Upper lobe of right lung (tissue), 1 donor: ENCODE measurements at regions not wholly inside any gene's neighbourhood (a gene's known extent, or its start where the extent isn't known, plus 50 kb on each side); places are given as distances from the start of the nearest gene placed in this dataset.

Experiments
- ATAC-seq: fragments of 200-7000 bp; cut with Tn5 transposase; one replicate; pipeline ENCODE4 v1.9.1; 2020; ENCODE audit warnings: mild to moderate bottlenecking, moderate library complexity
- DNase-seq: peaks from one replicate; pipeline ENCODE4 v3.0.0-alpha.2; 2020
- H3K27ac ChIP-seq: fragments of 200-600 bp; one replicate; pipeline ENCODE4 v1.8.0; 2022
- H3K27me3 ChIP-seq: fragments of 200-600 bp; one replicate; pipeline ENCODE4 v1.8.0; 2022; ENCODE audit warnings: mild to moderate bottlenecking
- H3K36me3 ChIP-seq: fragments of 200-600 bp; one replicate; pipeline ENCODE4 v1.8.0; 2022
- H3K4me1 ChIP-seq: fragments of 200-600 bp; one replicate; pipeline ENCODE4 v1.8.0; 2022
- H3K4me3 ChIP-seq: fragments of 200-600 bp; one replicate; pipeline ENCODE4 v1.8.0; 2022; ENCODE audit warnings: mild to moderate bottlenecking
- H3K9me3 ChIP-seq: fragments of 200-600 bp; one replicate; pipeline ENCODE4 v1.8.0; 2022
- intact Hi-C: fragments of 100-400 bp; cut with DNase I; formaldehyde crosslinking; loops from one replicate; pipeline ENCODE4 v1.11.0; 2022
- TF ChIP-seq, protein P1 (sequence below): fragments of 200-600 bp; IDR thresholded peaks from one replicate; pipeline ENCODE4 v1.8.0; 2022; ENCODE audit warnings: antibody characterized with exemption
- donor health status: DM: no; HTN: yes; CAD: no; lungs with severe emphysema.

DNA sequence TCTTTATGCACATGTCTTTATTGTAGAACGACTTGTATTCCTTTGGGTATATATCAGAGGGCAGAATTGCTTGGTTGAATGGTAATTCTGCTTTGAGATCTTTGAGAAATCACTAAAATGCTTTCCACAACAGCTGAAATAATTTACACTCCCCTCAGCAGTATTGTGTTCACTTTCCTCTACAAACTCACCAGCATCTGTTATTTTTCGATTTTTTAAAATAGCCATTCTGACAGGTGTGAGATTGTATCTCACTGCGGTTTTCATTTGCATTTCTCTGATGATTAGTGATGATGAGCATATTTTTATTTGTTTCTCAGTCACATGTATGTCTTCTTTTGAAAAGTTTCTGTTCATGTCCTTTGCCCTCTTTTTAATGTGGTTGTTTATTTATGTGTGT, 459.8 kb downstream of the PABPC4L start:
- Histone ChIP-seq H3K27me3 (no peaks in the 10 kb centered on the region), H3K27ac (no peak overlapping the region), H3K4me1 (no peaks in the 10 kb centered on the region), H3K36me3 (no peaks in the 10 kb centered on the region), H3K4me3 (no peak overlapping the region), H3K9me3 (no peaks in the 10 kb centered on the region)
- DNase-seq (no peak), ATAC-seq (no peak)
- TF ChIP-seq, protein P1, sequence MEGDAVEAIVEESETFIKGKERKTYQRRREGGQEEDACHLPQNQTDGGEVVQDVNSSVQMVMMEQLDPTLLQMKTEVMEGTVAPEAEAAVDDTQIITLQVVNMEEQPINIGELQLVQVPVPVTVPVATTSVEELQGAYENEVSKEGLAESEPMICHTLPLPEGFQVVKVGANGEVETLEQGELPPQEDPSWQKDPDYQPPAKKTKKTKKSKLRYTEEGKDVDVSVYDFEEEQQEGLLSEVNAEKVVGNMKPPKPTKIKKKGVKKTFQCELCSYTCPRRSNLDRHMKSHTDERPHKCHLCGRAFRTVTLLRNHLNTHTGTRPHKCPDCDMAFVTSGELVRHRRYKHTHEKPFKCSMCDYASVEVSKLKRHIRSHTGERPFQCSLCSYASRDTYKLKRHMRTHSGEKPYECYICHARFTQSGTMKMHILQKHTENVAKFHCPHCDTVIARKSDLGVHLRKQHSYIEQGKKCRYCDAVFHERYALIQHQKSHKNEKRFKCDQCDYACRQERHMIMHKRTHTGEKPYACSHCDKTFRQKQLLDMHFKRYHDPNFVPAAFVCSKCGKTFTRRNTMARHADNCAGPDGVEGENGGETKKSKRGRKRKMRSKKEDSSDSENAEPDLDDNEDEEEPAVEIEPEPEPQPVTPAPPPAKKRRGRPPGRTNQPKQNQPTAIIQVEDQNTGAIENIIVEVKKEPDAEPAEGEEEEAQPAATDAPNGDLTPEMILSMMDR = no peak
- intact Hi-C loops = no loop called here

DNA sequence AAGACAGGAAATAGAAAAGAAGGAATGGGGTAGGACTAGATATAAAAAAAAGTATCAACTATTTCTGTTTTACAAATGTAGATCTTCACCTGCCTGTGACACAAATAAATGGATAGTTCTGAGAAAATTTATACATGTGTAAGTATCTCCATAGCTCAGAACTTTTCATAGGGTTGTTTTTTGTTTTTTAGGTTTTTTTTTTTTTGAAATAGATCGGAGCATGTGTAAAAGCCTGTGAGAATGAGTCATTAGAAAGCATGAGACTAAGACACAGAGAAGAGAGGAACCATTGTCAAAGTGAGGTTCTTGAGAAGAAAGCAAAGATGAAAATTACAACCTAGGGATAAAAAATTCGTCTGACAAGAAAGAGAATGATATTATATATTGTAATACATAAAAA, 481.6 kb downstream of the PABPC4L start:
- intact Hi-C loops = no loop called here

DNA sequence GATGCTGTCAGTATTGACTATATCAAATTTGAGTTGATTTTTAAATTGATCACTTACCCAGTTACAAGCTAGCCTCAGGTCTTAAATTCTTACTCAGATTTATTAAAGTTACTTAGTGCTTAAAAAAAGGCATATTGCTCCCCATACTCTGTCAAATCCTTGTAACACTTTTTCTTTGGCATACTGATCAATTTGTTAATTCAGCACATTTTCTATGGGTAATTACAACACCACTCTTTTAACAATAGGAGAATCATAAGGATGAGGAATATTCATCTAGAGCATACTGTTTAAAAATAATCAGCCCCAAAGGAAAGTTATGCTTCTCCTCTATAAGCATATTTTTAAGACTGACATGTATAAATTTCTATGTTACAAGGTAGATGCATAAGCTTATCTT, 482.5 kb downstream of the PABPC4L start:
- Histone ChIP-seq H3K4me3 (no peak overlapping the region), H3K4me1 (no peaks in the 10 kb centered on the region), H3K27ac (no peak overlapping the region), H3K27me3 (no peaks in the 10 kb centered on the region), H3K9me3 (no peaks in the 10 kb centered on the region), H3K36me3 (no peaks in the 10 kb centered on the region)
- TF ChIP-seq, protein P1 = no peak
- ATAC-seq = no peak
- intact Hi-C loops = no loop called here
- DNase-seq = no peak

More for the DNA sequence above, 481.6 kb downstream of the PABPC4L start:
- DNase-seq = no peak
- H3K27ac ChIP-seq = no peak overlapping the region
- no peaks in the 10 kb centered on the region for H3K4me1 ChIP-seq
- H3K9me3 ChIP-seq = no peaks in the 10 kb centered on the region
- TF ChIP-seq, protein P1 = no peak
- no peak for ATAC-seq
- H3K36me3 ChIP-seq = no peaks in the 10 kb centered on the region
- H3K4me3 ChIP-seq = no peak overlapping the region
- no peaks in the 10 kb centered on the region for H3K27me3 ChIP-seq

DNA sequence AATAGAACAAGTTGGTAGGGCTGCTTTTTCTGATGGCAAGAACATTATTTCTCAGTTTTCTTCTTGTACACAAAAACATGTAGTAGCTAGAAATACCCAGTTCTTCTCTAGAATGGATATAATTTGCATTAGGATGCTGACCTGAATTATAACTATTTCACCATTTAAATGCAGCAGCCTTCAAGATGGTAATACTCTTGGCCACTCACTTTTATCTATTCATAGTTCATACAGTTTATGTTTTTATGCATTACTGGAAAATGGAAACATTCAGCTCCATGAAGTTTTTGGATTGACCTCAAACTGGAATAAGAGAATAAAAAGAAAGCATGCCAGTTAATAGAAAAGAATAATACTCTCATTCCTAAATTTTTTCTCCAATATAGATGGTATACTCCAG, 487.4 kb downstream of the PABPC4L start:
- H3K9me3 ChIP-seq = no peaks in the 10 kb centered on the region
- no peaks in the 10 kb centered on the region for H3K27me3 ChIP-seq
- H3K27ac ChIP-seq = no peak overlapping the region
- intact Hi-C loops = no loop called here
- ATAC-seq = no peak
- no peak overlapping the region for H3K4me3 ChIP-seq
- H3K36me3 ChIP-seq = no peaks in the 10 kb centered on the region
- no peak for DNase-seq
- no peaks in the 10 kb centered on the region for H3K4me1 ChIP-seq
- TF ChIP-seq, protein P1 = no peak

DNA sequence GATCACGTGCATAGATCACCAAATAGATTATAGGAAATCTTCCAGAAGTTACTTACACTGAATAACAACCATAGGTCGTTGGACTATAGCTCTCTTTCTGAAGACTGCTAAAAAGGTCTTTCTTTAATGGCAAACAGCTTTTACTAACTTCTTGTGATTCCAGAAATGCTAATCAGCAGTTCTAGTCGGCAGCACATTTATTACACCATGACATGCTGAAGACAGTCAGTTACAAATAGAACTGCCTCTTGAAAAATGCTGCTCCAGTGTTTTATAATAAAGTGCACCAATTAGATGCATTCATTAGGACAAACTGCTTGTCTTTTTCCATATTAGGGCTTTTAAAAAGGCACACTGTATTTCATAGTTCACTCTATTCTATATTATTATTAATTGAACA, 488.2 kb downstream of the PABPC4L start:
- no peaks in the 10 kb centered on the region for H3K9me3 ChIP-seq
- no peaks in the 10 kb centered on the region for H3K4me1 ChIP-seq
- intact Hi-C loops = no loop called here
- H3K27ac ChIP-seq = no peak overlapping the region
- H3K27me3 ChIP-seq = no peaks in the 10 kb centered on the region
- ATAC-seq (no peak), DNase-seq (no peak)
- TF ChIP-seq, protein P1 = no peak
- H3K4me3 ChIP-seq = no peak overlapping the region
- H3K36me3 ChIP-seq = no peaks in the 10 kb centered on the region

DNA sequence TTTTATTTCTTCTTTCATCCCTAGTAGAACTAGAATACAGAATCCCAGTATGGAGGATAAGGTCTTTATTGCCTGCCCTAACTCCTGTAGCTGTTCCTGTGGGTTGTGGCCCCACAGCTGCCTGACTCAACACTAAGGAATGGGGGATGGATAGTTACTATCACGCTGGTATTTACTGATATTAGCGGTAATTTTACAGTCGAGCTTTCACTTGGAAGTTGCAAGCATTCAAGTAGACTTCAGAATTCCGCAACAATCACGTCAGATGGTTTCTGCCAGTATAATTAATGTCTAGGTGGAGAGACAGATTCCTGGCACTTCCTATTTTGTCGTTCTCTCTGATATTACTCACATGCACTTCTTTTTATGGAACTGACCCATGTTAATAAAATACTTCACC, 489.8 kb downstream of the PABPC4L start:
- DNase-seq = no peak
- Histone ChIP-seq H3K27ac (no peak overlapping the region), H3K9me3 (peaks cover 7% of the 10 kb centered on the region), H3K27me3 (no peaks in the 10 kb centered on the region), H3K4me1 (no peaks in the 10 kb centered on the region), H3K36me3 (no peaks in the 10 kb centered on the region), H3K4me3 (no peak overlapping the region)
- intact Hi-C loops = no loop called here
- ATAC-seq = no peak
- TF ChIP-seq, protein P1 = no peak
